Trophoblast cell (in vitro differentiated cells and primary cell): ENCODE measurements at regions not wholly inside any gene's neighbourhood (a gene's known extent, or its start where the extent isn't known, plus 50 kb on each side); places are given as distances from the start of the nearest gene placed in this dataset.

ENCODE experiments used
- DNase-seq, 2 donors: peaks; one replicate each; pipeline ENCODE4 v3.0.0-alpha.2; 2016
- H2AFZ ChIP-seq: 2 replicates; pipeline ENCODE4 v1.6.1; 2013; ENCODE audit warnings: low read length, moderate library complexity, mild to moderate bottlenecking; ENCODE audit not compliant: insufficient read depth, poor library complexity
- H2AK5ac ChIP-seq: 2 replicates; pipeline ENCODE4 v1.6.1; 2013; ENCODE audit warnings: mild to moderate bottlenecking, low read length
- H2BK120ac ChIP-seq: 2 replicates; pipeline ENCODE4 v1.6.1; 2013; ENCODE audit warnings: low read length, mild to moderate bottlenecking, moderate library complexity; ENCODE audit not compliant: insufficient read depth, poor library complexity
- H2BK12ac ChIP-seq: 2 replicates; pipeline ENCODE4 v1.6.1; 2013; ENCODE audit warnings: mild to moderate bottlenecking, low read length, moderate library complexity
- H2BK5ac ChIP-seq: 2 replicates; pipeline ENCODE4 v1.6.1; 2013; ENCODE audit warnings: low read length, low read depth, moderate library complexity, mild to moderate bottlenecking; ENCODE audit not compliant: poor library complexity
- H3K14ac ChIP-seq: 2 replicates; pipeline ENCODE4 v1.6.1; 2013; ENCODE audit warnings: mild to moderate bottlenecking, low read length
- H3K18ac ChIP-seq: 2 replicates; pipeline ENCODE4 v1.6.1; 2013; ENCODE audit warnings: mild to moderate bottlenecking, low read length
- H3K23ac ChIP-seq: 2 replicates; pipeline ENCODE4 v1.6.1; 2013; ENCODE audit warnings: low read length
- H3K27ac ChIP-seq: 2 replicates; pipeline ENCODE4 v1.5.1; 2013; ENCODE audit warnings: low read depth, mild to moderate bottlenecking, inconsistent platforms, low read length, moderate library complexity
- H3K27me3 ChIP-seq: 2 replicates; pipeline ENCODE4 v1.6.1; 2013; ENCODE audit warnings: inconsistent platforms, mild to moderate bottlenecking, low read length, moderate library complexity; ENCODE audit not compliant: insufficient read depth
- H3K36me3 ChIP-seq, 2 experiments: 1 replicate in 1 of 2; 2 replicates in 1 of 2; pipeline ENCODE4 v1.6.1; 2013; ENCODE audit warnings: low read length in 2 of 2, mild to moderate bottlenecking in 2 of 2, moderate library complexity in 1 of 2; ENCODE audit not compliant: insufficient read depth in 2 of 2, control insufficient read depth in 1 of 2
- H3K4ac ChIP-seq: 2 replicates; pipeline ENCODE4 v1.6.1; 2013; ENCODE audit warnings: low read depth, mild to moderate bottlenecking, low read length, moderate library complexity
- H3K4me1 ChIP-seq, 2 experiments: 1 replicate in 1 of 2; 2 replicates in 1 of 2; pipeline ENCODE4 v1.6.1; 2013; ENCODE audit warnings: low read length in 2 of 2, mild to moderate bottlenecking in 2 of 2, moderate library complexity in 1 of 2; ENCODE audit not compliant: insufficient read depth in 2 of 2, control insufficient read depth in 1 of 2
- H3K4me2 ChIP-seq: 2 replicates; pipeline ENCODE4 v1.6.1; 2013; ENCODE audit warnings: inconsistent platforms, mild to moderate bottlenecking, low read length, moderate library complexity
- H3K4me3 ChIP-seq: 2 replicates; pipeline ENCODE4 v1.5.1; 2013; ENCODE audit warnings: mild to moderate bottlenecking, low read depth, low read length, inconsistent platforms
- H3K79me1 ChIP-seq: one replicate; pipeline ENCODE4 v1.6.1; 2013; ENCODE audit warnings: low read length
- H3K79me2 ChIP-seq: 2 replicates; pipeline ENCODE4 v1.6.1; 2013; ENCODE audit warnings: low read length, mild to moderate bottlenecking; ENCODE audit not compliant: control insufficient read depth, insufficient read depth, poor library complexity
- H3K9ac ChIP-seq: 2 replicates; pipeline ENCODE4 v1.6.1; 2013; ENCODE audit warnings: mild to moderate bottlenecking, low read length
- H3K9me3 ChIP-seq: 2 replicates; pipeline ENCODE4 v1.6.1; 2013; ENCODE audit warnings: low read depth, mild to moderate bottlenecking, control low read depth, inconsistent platforms, low read length; ENCODE audit not compliant: insufficient read depth
- H4K12ac ChIP-seq: 2 replicates; pipeline ENCODE4 v1.6.1; 2013; ENCODE audit warnings: low read depth, mild to moderate bottlenecking, low read length, moderate library complexity
- H4K8ac ChIP-seq: 2 replicates; pipeline ENCODE4 v1.6.1; 2013; ENCODE audit warnings: low read depth, mild to moderate bottlenecking, low read length, moderate library complexity
- H4K91ac ChIP-seq: one replicate; pipeline ENCODE4 v1.6.1; 2013; ENCODE audit warnings: low read depth, mild to moderate bottlenecking, low read length, moderate library complexity
- WGBS: extraction: QIAGEN DNeasy Blood & Tissue Kit; methylation state at CpG from one replicate; pipeline ENCODE4 v1.1.7; 2013; ENCODE audit warnings: missing lambda C conversion rate; ENCODE audit not compliant: insufficient read length, insufficient coverage; ENCODE audit errors: extremely low coverage; 5-methylcytosine and 5-hydroxymethylcytosine counted together

- Histone ChIP-seq H3K4me1 (peaks cover 6% of the 10 kb centered on the region in 2 experiments), H3K23ac (no peak overlapping the region), H3K36me3 (no peaks in the 10 kb centered on the region), H3K18ac (no peak overlapping the region), H2BK5ac (peak overlapping the region; percentile 38), H3K27ac (no peak overlapping the region), H2AK5ac (peak overlapping the region; percentile 81), H3K9ac (no peak overlapping the region), H4K8ac (peak overlapping the region; percentile 66), H2BK12ac (peak overlapping the region; percentile 79), H3K79me2 (no peaks in the 10 kb centered on the region), H3K4ac (no peak overlapping the region), H3K4me3 (no peak overlapping the region), H3K4me2 (no peak overlapping the region), H3K27me3 (no peaks in the 10 kb centered on the region), H2BK120ac (peak overlapping the region; percentile 30), H3K14ac (peak overlapping the region; percentile 57), H4K12ac (no peak overlapping the region), H4K91ac (peak overlapping the region; percentile 60), H2AFZ (peak overlapping the region; percentile 25), H3K9me3 (no peaks in the 10 kb centered on the region), H3K79me1 (peaks cover 19% of the 10 kb centered on the region)
- WGBS = no CpG with 5 or more reads among the region's 2 CpGs
- DNase-seq = no peak
Measured at GRCh38 chr5:74401281-74401945, 239.1 kb downstream of the ENC1 start.

- Histone ChIP-seq H2AK5ac (peak overlapping the region; percentile 34), H2BK12ac (peak overlapping the region; percentile 100), H2AFZ (no peak overlapping the region), H3K27ac (no peak overlapping the region), H4K91ac (peak overlapping the region; percentile 83), H2BK120ac (peak overlapping the region; percentile 95), H3K79me2 (no peaks in the 10 kb centered on the region), H4K8ac (no peak overlapping the region), H3K4me3 (no peak overlapping the region), H3K79me1 (peaks cover 28% of the 10 kb centered on the region), H3K9me3 (no peaks in the 10 kb centered on the region), H3K23ac (no peak overlapping the region), H3K14ac (peak overlapping the region; percentile 88), H3K18ac (peak overlapping the region; percentile 64), H3K4me2 (no peak overlapping the region), H3K4ac (peak overlapping the region; percentile 58), H4K12ac (no peak overlapping the region), H3K36me3 (no peaks in the 10 kb centered on the region), H3K4me1 (peaks cover 16 to 17% of the 10 kb centered on the region in 2 experiments), H2BK5ac (peak overlapping the region; percentile 44), H3K9ac (no peak overlapping the region), H3K27me3 (no peaks in the 10 kb centered on the region)
- DNase-seq = no peak
- no CpG with 5 or more reads among the region's 2 CpGs for WGBS
Measured at GRCh38 chr5:74400067-74400466, 240.5 kb downstream of the ENC1 start.

- no peak overlapping the region for H3K9ac ChIP-seq
- no peaks in the 10 kb centered on the region for H3K27me3 ChIP-seq
- H3K4ac ChIP-seq = no peak overlapping the region
- no CpG with 5 or more reads among the region's 10 CpGs for WGBS
- peak overlapping the region; percentile 13 for H2AK5ac ChIP-seq
- no peaks in the 10 kb centered on the region for H3K36me3 ChIP-seq
- H2BK12ac ChIP-seq = peak overlapping the region; percentile 25
- H3K27ac ChIP-seq = peak overlapping the region; percentile 27
- H3K23ac ChIP-seq = no peak overlapping the region
- no peak overlapping the region for H4K12ac ChIP-seq
- H4K8ac ChIP-seq = peak overlapping the region; percentile 31
- H3K14ac ChIP-seq = peak overlapping the region; percentile 55
- peaks cover 41% of the 10 kb centered on the region for H3K79me1 ChIP-seq
- H4K91ac ChIP-seq = peak overlapping the region; percentile 74
- no peak overlapping the region for H3K4me3 ChIP-seq
- H3K79me2 ChIP-seq = peaks cover 2% of the 10 kb centered on the region
- no peak overlapping the region for H2AFZ ChIP-seq
- no peak overlapping the region for H3K18ac ChIP-seq
- DNase-seq = no peak
- H3K4me1 ChIP-seq = peaks cover 24 to 28% of the 10 kb centered on the region in 2 experiments
- peak overlapping the region; percentile 58 for H2BK5ac ChIP-seq
- H3K4me2 ChIP-seq = no peak overlapping the region
- peak overlapping the region; percentile 62 for H2BK120ac ChIP-seq
- H3K9me3 ChIP-seq = no peaks in the 10 kb centered on the region
Measured at GRCh38 chr5:74396913-74397622, 243.5 kb downstream of the ENC1 start.

GRCh38 chr5:74394916-74395880 is 245.3 kb downstream of the ENC1 start:
- peak overlapping the region; percentile 86 for H4K8ac ChIP-seq
- H3K27me3 ChIP-seq = no peaks in the 10 kb centered on the region
- H3K27ac ChIP-seq = peak overlapping the region; percentile 72
- peaks cover 2% of the 10 kb centered on the region for H3K79me2 ChIP-seq
- H3K4me1 ChIP-seq = peaks cover 20 to 28% of the 10 kb centered on the region in 2 experiments
- peak overlapping the region; percentile 85 for H2AK5ac ChIP-seq
- H3K9ac ChIP-seq = no peak overlapping the region
- no CpG with 5 or more reads among the region's 10 CpGs for WGBS
- H2AFZ ChIP-seq = no peak overlapping the region
- H2BK12ac ChIP-seq = peak overlapping the region; percentile 89
- no peaks in the 10 kb centered on the region for H3K9me3 ChIP-seq
- peak; percentile 97 to 98 for DNase-seq
- H4K12ac ChIP-seq = peak overlapping the region; percentile 64
- H3K4ac ChIP-seq = peak overlapping the region; percentile 48
- H2BK5ac ChIP-seq = peak overlapping the region; percentile 43
- no peak overlapping the region for H3K4me2 ChIP-seq
- peak overlapping the region; percentile 85 for H3K14ac ChIP-seq
- peaks cover 35% of the 10 kb centered on the region for H3K79me1 ChIP-seq
- no peak overlapping the region for H3K4me3 ChIP-seq
- no peaks in the 10 kb centered on the region for H3K36me3 ChIP-seq
- H3K23ac ChIP-seq = no peak overlapping the region
- peak overlapping the region; percentile 72 for H3K18ac ChIP-seq
- H2BK120ac ChIP-seq = peak overlapping the region; percentile 96
- peak overlapping the region; percentile 85 for H4K91ac ChIP-seq
